ENCODE measurements at regions not wholly inside any gene's neighbourhood (a gene's known extent, or its start where the extent isn't known, plus 50 kb on each side); places are given as distances from the start of the nearest gene placed in this dataset.

DNA sequence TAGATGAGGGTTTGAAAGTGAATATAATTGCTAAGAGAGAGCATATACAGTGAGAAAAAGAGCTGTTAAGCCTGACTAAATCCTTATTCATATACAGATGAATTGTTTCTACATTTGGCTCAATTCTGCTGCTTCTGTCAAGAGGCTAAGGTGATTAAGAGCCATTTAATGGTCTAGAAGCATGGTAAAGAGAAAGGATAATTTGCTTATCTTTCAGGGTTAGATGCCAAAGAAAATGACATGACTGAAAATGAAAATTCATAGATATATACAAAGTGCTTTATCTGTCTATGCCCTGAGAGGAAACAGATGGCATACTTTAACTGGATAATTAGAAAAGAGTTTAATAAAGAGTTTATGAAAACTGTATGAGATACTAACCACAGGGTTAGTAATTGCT, 834.9 kb downstream of the SLC6A15 start:
- TF ChIP-seq, protein P1, sequence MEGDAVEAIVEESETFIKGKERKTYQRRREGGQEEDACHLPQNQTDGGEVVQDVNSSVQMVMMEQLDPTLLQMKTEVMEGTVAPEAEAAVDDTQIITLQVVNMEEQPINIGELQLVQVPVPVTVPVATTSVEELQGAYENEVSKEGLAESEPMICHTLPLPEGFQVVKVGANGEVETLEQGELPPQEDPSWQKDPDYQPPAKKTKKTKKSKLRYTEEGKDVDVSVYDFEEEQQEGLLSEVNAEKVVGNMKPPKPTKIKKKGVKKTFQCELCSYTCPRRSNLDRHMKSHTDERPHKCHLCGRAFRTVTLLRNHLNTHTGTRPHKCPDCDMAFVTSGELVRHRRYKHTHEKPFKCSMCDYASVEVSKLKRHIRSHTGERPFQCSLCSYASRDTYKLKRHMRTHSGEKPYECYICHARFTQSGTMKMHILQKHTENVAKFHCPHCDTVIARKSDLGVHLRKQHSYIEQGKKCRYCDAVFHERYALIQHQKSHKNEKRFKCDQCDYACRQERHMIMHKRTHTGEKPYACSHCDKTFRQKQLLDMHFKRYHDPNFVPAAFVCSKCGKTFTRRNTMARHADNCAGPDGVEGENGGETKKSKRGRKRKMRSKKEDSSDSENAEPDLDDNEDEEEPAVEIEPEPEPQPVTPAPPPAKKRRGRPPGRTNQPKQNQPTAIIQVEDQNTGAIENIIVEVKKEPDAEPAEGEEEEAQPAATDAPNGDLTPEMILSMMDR (conservative IDR thresholded peaks at IDR 0.05): no peak

DNA sequence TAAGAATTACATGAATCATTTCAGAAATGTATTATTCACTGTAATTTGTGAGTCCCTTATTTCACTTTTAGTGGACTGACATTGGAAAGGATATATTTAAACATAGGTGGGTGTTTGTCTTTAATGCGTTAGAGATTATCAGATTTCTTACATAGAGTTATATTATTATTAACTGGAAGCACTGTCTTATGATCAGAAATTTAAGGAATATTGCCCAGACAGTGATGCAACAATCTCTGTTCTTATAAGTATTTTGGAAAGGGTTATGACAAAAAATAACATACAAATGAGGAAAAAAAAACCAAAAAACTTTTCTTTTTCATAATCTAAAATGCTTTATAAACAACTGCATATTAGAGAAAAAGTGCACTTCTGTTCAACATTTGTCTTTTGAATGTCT, 836.6 kb downstream of the SLC6A15 start:
- TF ChIP-seq, protein P1 (conservative IDR thresholded peaks at IDR 0.05): no peak
- no peak overlapping the region for H3K27ac ChIP-seq

More for the DNA sequence above, 834.9 kb downstream of the SLC6A15 start:
- H3K27ac ChIP-seq: no peak overlapping the region

GRCh38 chr12:84073401-84073800, 839.2 kb downstream of the SLC6A15 start:
- TF ChIP-seq, protein P1 (conservative IDR thresholded peaks at IDR 0.05): no peak
- no peak overlapping the region for H3K27ac ChIP-seq

DNA sequence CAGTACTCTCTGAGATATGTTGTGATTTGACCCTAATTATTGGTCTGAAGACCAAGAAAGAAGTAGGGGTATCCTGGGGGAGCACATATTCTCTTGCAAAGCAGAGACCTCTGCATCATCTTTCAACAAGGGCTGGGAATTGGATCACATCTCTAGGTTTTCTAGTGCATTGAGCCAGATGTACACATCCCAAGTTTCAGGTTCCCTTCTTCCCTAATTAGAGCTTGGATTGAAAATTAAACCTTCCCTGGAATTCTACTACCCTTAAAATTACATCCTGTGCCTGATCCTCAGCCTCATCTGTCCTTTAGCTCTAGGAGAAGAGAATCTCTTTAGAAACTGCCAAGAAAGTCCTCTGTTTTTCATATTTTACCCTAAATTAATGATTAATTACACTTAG, 839.6 kb downstream of the SLC6A15 start:
- no peak overlapping the region for H3K27ac ChIP-seq
- TF ChIP-seq, protein P1 (conservative IDR thresholded peaks at IDR 0.05): no peak

GRCh38 chr12:84070292-84070691, 842.3 kb downstream of the SLC6A15 start:
- TF ChIP-seq, protein P1 (conservative IDR thresholded peaks at IDR 0.05): no peak
- no peak overlapping the region for H3K27ac ChIP-seq

- H3K27ac ChIP-seq: no peak overlapping the region
- TF ChIP-seq, protein P1 (conservative IDR thresholded peaks at IDR 0.05): no peak
These were observed 842.9 kb downstream of the SLC6A15 start for GRCh38 chr12:84069699-84070098.

- TF ChIP-seq, protein P1 (conservative IDR thresholded peaks at IDR 0.05): no peak
- no peak overlapping the region for H3K27ac ChIP-seq
These were observed 843.4 kb downstream of the SLC6A15 start for GRCh38 chr12:84069198-84069597.

DNA sequence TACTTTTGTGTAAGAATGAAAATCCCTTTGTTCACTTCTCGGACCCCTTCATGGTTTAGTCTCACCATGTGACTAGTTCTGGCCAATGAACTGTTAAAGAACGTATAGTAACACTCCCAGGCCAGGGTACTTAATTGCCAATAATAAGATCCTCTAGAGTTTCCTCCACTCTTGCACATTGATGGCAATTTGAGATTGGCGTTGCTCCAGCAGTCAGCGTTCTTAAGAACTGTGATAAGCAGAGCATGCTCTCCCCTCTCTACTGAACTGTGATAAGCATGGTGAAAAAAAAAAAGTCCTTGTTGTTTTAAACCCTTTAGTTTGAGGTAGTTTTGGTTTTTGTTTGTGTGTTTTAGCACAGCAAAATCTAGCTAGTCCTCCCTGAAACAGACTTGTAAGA, 854.5 kb downstream of the SLC6A15 start:
- no peak overlapping the region for H3K27ac ChIP-seq
- TF ChIP-seq, protein P1 (conservative IDR thresholded peaks at IDR 0.05): no peak

All from VCaP (cell line).